Bone marrow (tissue), 2 donors: ENCODE measurements at regions not wholly inside any gene's neighbourhood (a gene's known extent, or its start where the extent isn't known, plus 50 kb on each side); places are given as distances from the start of the nearest gene placed in this dataset.

Experiments used
- DNase-seq, 2 donors: peaks; one replicate each; lab custom pipeline; 2025; lab: John Stamatoyannopoulos, UW

GRCh38 chr2:71776227-71776626, 322.9 kb downstream of the DYSF start:
- DNase-seq = no peak

- DNase-seq = no peak
Measured at GRCh38 chr2:71773218-71773617, 319.9 kb downstream of the DYSF start.

GRCh38 chr2:71772510-71773172, 319.3 kb downstream of the DYSF start:
- DNase-seq = no peak

- no peak for DNase-seq
Measured at GRCh38 chr2:71767663-71768062, 314.3 kb downstream of the DYSF start.

GRCh38 chr2:71759060-71759459, 305.7 kb downstream of the DYSF start:
- DNase-seq = no peak

- no peak for DNase-seq
Measured at GRCh38 chr2:71757351-71757750, 304.0 kb downstream of the DYSF start.

- no peak for DNase-seq
Measured at GRCh38 chr2:71756280-71756906, 303.0 kb downstream of the DYSF start.

GRCh38 chr2:71751590-71751989, 298.2 kb downstream of the DYSF start:
- DNase-seq = no peak

- DNase-seq = no peak
Measured at GRCh38 chr2:71749671-71750101, 296.3 kb downstream of the DYSF start.

GRCh38 chr2:71748227-71748626, 294.9 kb downstream of the DYSF start:
- no peak for DNase-seq

GRCh38 chr2:71747559-71747958, 294.2 kb downstream of the DYSF start:
- DNase-seq = no peak

- DNase-seq = no peak
Measured at GRCh38 chr2:71746946-71747501, 293.7 kb downstream of the DYSF start.

GRCh38 chr2:71744781-71745180, 291.4 kb downstream of the DYSF start:
- no peak for DNase-seq

GRCh38 chr2:71743995-71744675, 290.8 kb downstream of the DYSF start:
- DNase-seq = no peak

GRCh38 chr2:71742953-71743601, 289.7 kb downstream of the DYSF start:
- DNase-seq = no peak

- no peak for DNase-seq
Measured at GRCh38 chr2:71736986-71737385, 283.6 kb downstream of the DYSF start.

- DNase-seq = no peak
Measured at GRCh38 chr2:71736091-71736861, 282.9 kb downstream of the DYSF start.
